HEK293 (cell line): ENCODE measurements at regions not wholly inside any gene's neighbourhood (a gene's known extent, or its start where the extent isn't known, plus 50 kb on each side); places are given as distances from the start of the nearest gene placed in this dataset.

Experiments used
- CTCF ChIA-PET: fragments of 350-600 bp; formaldehyde crosslinking; extraction: SDS; loops from one replicate; lab custom pipeline; 2021; ENCODE audit warnings: antibody characterized with exemption; lab: Yijun Ruan, JAX
- POLR2A ChIA-PET: fragments of 300-600 bp; formaldehyde crosslinking; extraction: SDS; loops from one replicate; lab custom pipeline; 2020; ENCODE audit warnings: antibody characterized with exemption, inconsistent platforms; lab: Yijun Ruan, JAX
- H3K27ac ChIP-seq: fragments of 200-500 bp; sonication (Bioruptor generic); 2 replicates; pipeline ENCODE4 v1.5.1; 2014; ENCODE audit warnings: low read depth, low read length, control low read depth, inconsistent platforms; ENCODE audit errors: extremely low read depth
- H3K36me3 ChIP-seq, 2 experiments: fragments of 200-500 bp in 1 of 2; sonication (Bioruptor generic) in 1 of 2; 1 replicate in 1 of 2; 2 replicates in 1 of 2; pipeline ENCODE4 v1.5.1; 2014 to 2017; ENCODE audit warnings: inconsistent platforms in 2 of 2, low read length in 2 of 2; ENCODE audit not compliant: control insufficient read depth in 2 of 2, insufficient read depth in 1 of 2
- H3K4me1 ChIP-seq: fragments of 200-500 bp; sonication (Bioruptor generic); 2 replicates; pipeline ENCODE4 v1.5.1; 2014; ENCODE audit warnings: mild to moderate bottlenecking, low read length, inconsistent platforms; ENCODE audit not compliant: control insufficient read depth, insufficient read depth
- H3K4me3 ChIP-seq: 2 replicates; pipeline ENCODE4 v1.5.1; 2011; ENCODE audit warnings: low read depth, mild to moderate bottlenecking, control low read depth, low read length, moderate library complexity
- H3K9me3 ChIP-seq: fragments of 200-500 bp; sonication (Bioruptor generic); 2 replicates; pipeline ENCODE4 v1.5.1; 2014; ENCODE audit warnings: low read depth, low read length, inconsistent platforms; ENCODE audit not compliant: control insufficient read depth, insufficient read depth
- AEBP2 ChIP-seq: fragments of 450-650 bp; formaldehyde crosslinking; IDR thresholded peaks from 2 replicates; pipeline ENCODE4 v1.5.1; 2016; ENCODE audit warnings: missing biosample characterization, missing genetic modification characterization, borderline replicate concordance
- BCL11A ChIP-seq: fragments of 450-650 bp; formaldehyde crosslinking; IDR thresholded peaks from 2 replicates; pipeline ENCODE4 v1.5.1; 2016; ENCODE audit warnings: low read depth, missing biosample characterization, missing genetic modification characterization
- EGR2 ChIP-seq: fragments of 450-650 bp; formaldehyde crosslinking; IDR thresholded peaks from 2 replicates; pipeline ENCODE4 v1.5.1; 2016; ENCODE audit warnings: low read depth, missing biosample characterization, missing genetic modification characterization
- ELK4 ChIP-seq: IDR thresholded peaks from 2 replicates; pipeline ENCODE4 v1.6.1; 2011; ENCODE audit warnings: mild to moderate bottlenecking, low read depth, low read length, borderline replicate concordance
- MEIS1 ChIP-seq: sonication (generic); formaldehyde crosslinking; IDR thresholded peaks from 2 replicates; pipeline ENCODE4 v1.8.1; 2022; ENCODE audit warnings: missing genetic modification reagents, mild to moderate bottlenecking, borderline replicate concordance
- MZF1 ChIP-seq: fragments of 450-650 bp; formaldehyde crosslinking; IDR thresholded peaks from 2 replicates; pipeline ENCODE4 v1.5.1; 2017; ENCODE audit warnings: missing biosample characterization, missing genetic modification characterization, borderline replicate concordance
- SETDB1 ChIP-seq: IDR thresholded peaks from one replicate; pipeline ENCODE4 v1.6.1; 2017; ENCODE audit warnings: mild to moderate bottlenecking, low read length, moderate library complexity, mixed read lengths; ENCODE audit not compliant: insufficient read length
- SP2 ChIP-seq: fragments of 450-650 bp; formaldehyde crosslinking; IDR thresholded peaks from 2 replicates; pipeline ENCODE4 v1.5.1; 2016; ENCODE audit warnings: missing biosample characterization, missing genetic modification characterization
- SP7 ChIP-seq: fragments of 450-650 bp; formaldehyde crosslinking; IDR thresholded peaks from 2 replicates; pipeline ENCODE4 v1.5.1; 2016; ENCODE audit warnings: missing biosample characterization, missing genetic modification characterization
- ZBTB8A ChIP-seq: fragments of 450-650 bp; formaldehyde crosslinking; IDR thresholded peaks from 2 replicates; pipeline ENCODE4 v1.5.1; 2016; ENCODE audit warnings: missing biosample characterization, missing genetic modification characterization
- ZNF148 ChIP-seq: fragments of 450-650 bp; formaldehyde crosslinking; IDR thresholded peaks from 2 replicates; pipeline ENCODE4 v1.5.0; 2017; ENCODE audit warnings: missing biosample characterization, missing genetic modification characterization, borderline replicate concordance
- ZNF19 ChIP-seq: fragments of 450-650 bp; formaldehyde crosslinking; IDR thresholded peaks from 2 replicates; pipeline ENCODE4; 2016; ENCODE audit warnings: missing biosample characterization, missing genetic modification characterization, low read depth
- ZNF223 ChIP-seq: fragments of 450-650 bp; formaldehyde crosslinking; IDR thresholded peaks from 2 replicates; pipeline ENCODE4 v1.5.1; 2016; ENCODE audit warnings: missing biosample characterization, missing genetic modification characterization
- ZNF24 ChIP-seq: fragments of 450-650 bp; formaldehyde crosslinking; IDR thresholded peaks from 2 replicates; pipeline ENCODE4 v1.5.1; 2016; ENCODE audit warnings: missing biosample characterization, missing genetic modification characterization
- ZNF311 ChIP-seq: fragments of 450-650 bp; formaldehyde crosslinking; IDR thresholded peaks from 2 replicates; pipeline ENCODE4 v1.5.1; 2017; ENCODE audit warnings: missing biosample characterization, missing genetic modification characterization, borderline replicate concordance
- ZNF514 ChIP-seq: fragments of 450-650 bp; formaldehyde crosslinking; IDR thresholded peaks from 2 replicates; pipeline ENCODE4 v1.5.1; 2016; ENCODE audit warnings: missing biosample characterization, missing genetic modification characterization
- ZNF544 ChIP-seq: fragments of 450-650 bp; formaldehyde crosslinking; IDR thresholded peaks from 2 replicates; pipeline ENCODE4 v1.5.0; 2017; ENCODE audit warnings: missing biosample characterization, missing genetic modification characterization
- ZNF560 ChIP-seq: fragments of 450-650 bp; formaldehyde crosslinking; IDR thresholded peaks from 2 replicates; pipeline ENCODE4 v1.5.1; 2017; ENCODE audit warnings: missing biosample characterization, missing genetic modification characterization, borderline replicate concordance
- ZNF585B ChIP-seq: fragments of 450-650 bp; formaldehyde crosslinking; IDR thresholded peaks from 2 replicates; pipeline ENCODE4 v1.5.1; 2016; ENCODE audit warnings: missing biosample characterization, missing genetic modification characterization
- ZNF600 ChIP-seq: fragments of 450-650 bp; formaldehyde crosslinking; IDR thresholded peaks from 2 replicates; pipeline ENCODE4 v1.5.1; 2016; ENCODE audit warnings: missing biosample characterization, missing genetic modification characterization
- ZNF623 ChIP-seq: fragments of 450-650 bp; formaldehyde crosslinking; IDR thresholded peaks from 2 replicates; pipeline ENCODE4 v1.5.1; 2016; ENCODE audit warnings: missing biosample characterization, missing genetic modification characterization
- ZNF629 ChIP-seq: fragments of 450-650 bp; formaldehyde crosslinking; IDR thresholded peaks from 2 replicates; pipeline ENCODE4 v1.5.1; 2017; ENCODE audit warnings: missing biosample characterization, missing genetic modification characterization
- ZNF658 ChIP-seq: fragments of 450-650 bp; formaldehyde crosslinking; IDR thresholded peaks from 2 replicates; pipeline ENCODE4; 2016; ENCODE audit warnings: missing biosample characterization, missing genetic modification characterization
- ZNF677 ChIP-seq: fragments of 450-650 bp; IDR thresholded peaks from 2 replicates; pipeline ENCODE4 v1.5.0; 2018; ENCODE audit warnings: missing biosample characterization, mild to moderate bottlenecking, missing genetic modification characterization, moderate library complexity

GRCh38 chr13:32838945-32839344 lies 177.3 kb upstream of the KL start:
- no peak overlapping the region for H3K27ac ChIP-seq
- ChIA-PET POLR2A (no interaction called here), CTCF (interaction anchor here (0.6 to 0.7 kb wide), 2 partner anchors 10 to 1106 kb away, joined by 3 read pairs; no protein-coding TSS in a partner anchor)
- H3K4me1 ChIP-seq, result no peaks in the 10 kb centered on the region
- TF ChIP-seq ZNF148 (no peak), ZNF560 (tag by site-specific recombination) (no peak), ZNF600 (tag by site-specific recombination) (no peak), MZF1 (tag by site-specific recombination) (no peak), ELK4 (no peak)
- no peaks in the 10 kb centered on the region; the same call in 1 of the 2 replicates for H3K9me3 ChIP-seq
- H3K4me3 ChIP-seq, result no peak overlapping the region
- H3K36me3 ChIP-seq, result no peaks in the 10 kb centered on the region

DNA sequence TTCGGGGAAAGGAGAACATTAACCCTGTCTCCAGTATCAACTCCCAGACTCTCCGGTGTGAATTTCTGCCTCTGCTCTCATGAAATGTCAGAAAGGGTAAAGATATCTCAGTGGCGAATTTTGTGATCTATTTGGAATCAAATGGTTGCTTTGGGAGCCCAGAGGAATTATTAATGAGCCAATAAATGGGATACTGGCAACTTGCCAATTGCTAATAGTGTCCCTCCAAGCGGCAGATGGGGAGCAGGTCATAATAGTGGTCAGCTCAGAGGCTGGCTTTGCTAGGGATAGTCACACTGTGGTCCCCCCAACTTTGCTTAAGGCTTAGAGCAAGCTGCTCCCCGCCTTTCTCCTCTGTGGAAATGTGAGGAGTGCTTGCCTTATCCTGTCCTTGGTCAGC lies 176.1 kb upstream of the KL start:
- Histone ChIP-seq H3K4me3 (no peak overlapping the region), H3K27ac (no peak overlapping the region), H3K4me1 (no peaks in the 10 kb centered on the region), H3K36me3 (no peaks in the 10 kb centered on the region), H3K9me3 (no peaks in the 10 kb centered on the region; the same call in 1 of the 2 replicates)
- CTCF ChIA-PET, result no interaction called here
- POLR2A ChIA-PET, result no interaction called here
- TF ChIP-seq BCL11A (tag by site-specific recombination), result no peak
- no peak for TF ChIP-seq ZNF623 (tag by site-specific recombination)
- TF ChIP-seq ZNF677 (tag by site-specific recombination), result no peak
- TF ChIP-seq ZNF600 (tag by site-specific recombination), result no peak
- no peak for TF ChIP-seq ZNF311 (tag by site-specific recombination)
- TF ChIP-seq MEIS1 (CRISPR knock-in tag), result no peak
- TF ChIP-seq AEBP2, result no peak
- TF ChIP-seq ZNF585B (tag by site-specific recombination), result no peak
- TF ChIP-seq ZBTB8A (tag by site-specific recombination), result no peak
- TF ChIP-seq SP2, result no peak
- TF ChIP-seq ZNF514 (tag by site-specific recombination), result no peak
- no peak for TF ChIP-seq SETDB1
- TF ChIP-seq ZNF544 (tag by site-specific recombination), result no peak
- no peak for TF ChIP-seq ZNF629
- no peak for TF ChIP-seq EGR2 (tag by site-specific recombination)
- no peak for TF ChIP-seq SP7 (tag by site-specific recombination)
- no peak for TF ChIP-seq ZNF19
- TF ChIP-seq ZNF658 (tag by site-specific recombination), result no peak
- TF ChIP-seq ZNF24 (tag by site-specific recombination), result no peak
- no peak for TF ChIP-seq ZNF223 (tag by site-specific recombination)
